Activated naive CD8-positive, alpha-beta T cell treated with anti-CD3 and anti-CD28 coated beads, Interleukin-2, amount 10 ng/mL, durations not matched to agents 7 days and 5 days (primary cell): ENCODE measurements at regions not wholly inside any gene's neighbourhood (a gene's known extent, or its start where the extent isn't known, plus 50 kb on each side); places are given as distances from the start of the nearest gene placed in this dataset.

ENCODE experiments used
- ATAC-seq: fragments of 150-1000 bp; cut with Tn5 transposase; one replicate; pipeline ENCODE4 v1.10.0; 2021; ENCODE audit warnings: low read depth, moderate library complexity
- POLR2A ChIA-PET: fragments of 350-600 bp; sonication (Branson Sonifier 250); formaldehyde crosslinking; loops from one replicate; lab custom pipeline; 2021; ENCODE audit warnings: antibody characterized with exemption; lab: Charles Lee
- DNase-seq: peaks from one replicate; pipeline ENCODE4 v3.0.0; 2021
- H3K27ac Mint-ChIP-seq: one replicate; pipeline ENCODE4 v1.8.0; 2022; ENCODE audit warnings: mild to moderate bottlenecking, mixed read lengths
- H3K27me3 Mint-ChIP-seq: one replicate; pipeline ENCODE4 v1.8.0; 2022; ENCODE audit warnings: mild to moderate bottlenecking, moderate library complexity, mixed read lengths
- H3K36me3 Mint-ChIP-seq: one replicate; pipeline ENCODE4 v1.8.0; 2021; ENCODE audit warnings: mild to moderate bottlenecking, mixed read lengths
- H3K4me1 Mint-ChIP-seq: one replicate; pipeline ENCODE4 v1.8.0; 2021; ENCODE audit warnings: mixed read lengths
- H3K4me3 Mint-ChIP-seq: one replicate; pipeline ENCODE4 v1.8.0; 2022; ENCODE audit warnings: mild to moderate bottlenecking, moderate library complexity, mixed read lengths
- H3K9me3 Mint-ChIP-seq: one replicate; pipeline ENCODE4 v1.8.0; 2021; ENCODE audit warnings: mixed read lengths

- H3K27ac Mint-ChIP-seq, result no peak overlapping the region
- peaks cover 3% of the 10 kb centered on the region for H3K9me3 Mint-ChIP-seq
- ATAC-seq, result no peak
- POLR2A ChIA-PET, result no interaction called here
- no peaks in the 10 kb centered on the region for H3K4me1 Mint-ChIP-seq
- H3K36me3 Mint-ChIP-seq, result no peaks in the 10 kb centered on the region
- DNase-seq, result no peak
- no peaks in the 10 kb centered on the region for H3K27me3 Mint-ChIP-seq
- H3K4me3 Mint-ChIP-seq, result no peak overlapping the region
Measured at GRCh38 chr5:2240118-2240904, 357.6 kb upstream of the IRX4 start.

DNA sequence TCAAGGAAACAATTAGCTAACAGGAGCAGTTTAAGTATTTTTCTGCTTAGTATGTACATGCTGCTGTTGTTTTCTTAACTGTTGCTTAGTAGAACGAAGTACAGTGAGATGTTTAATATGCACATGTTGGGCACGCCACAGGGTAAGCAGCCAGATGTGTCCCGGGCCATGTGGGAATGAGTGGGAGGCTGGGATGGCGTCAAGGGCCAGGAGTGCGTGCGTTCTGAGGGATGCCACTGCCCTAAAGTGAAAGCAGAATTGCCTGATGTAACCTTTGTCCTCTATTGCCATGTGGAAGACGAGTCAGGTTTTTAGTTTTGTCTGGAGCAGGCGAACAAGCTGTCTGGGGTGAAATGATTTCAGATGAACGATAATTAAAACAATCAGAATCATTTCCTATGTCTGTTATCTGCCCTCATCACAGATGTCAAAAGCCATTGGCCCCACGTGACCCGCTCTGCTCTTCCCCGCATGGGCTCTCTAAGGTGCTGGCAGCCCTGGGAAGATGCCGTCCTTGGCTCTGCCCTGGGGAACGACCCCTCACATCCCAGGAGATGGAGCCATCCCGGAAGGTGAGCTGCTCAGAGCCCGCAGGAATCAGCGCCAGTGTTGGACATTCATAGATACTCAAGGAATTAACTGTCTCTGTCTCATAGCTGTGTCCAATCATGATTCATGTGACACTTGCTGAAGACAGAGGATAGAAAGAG, 356.6 kb upstream of the IRX4 start:
- H3K27ac Mint-ChIP-seq, result no peak overlapping the region
- POLR2A ChIA-PET, result no interaction called here
- H3K36me3 Mint-ChIP-seq, result no peaks in the 10 kb centered on the region
- no peak overlapping the region for H3K4me3 Mint-ChIP-seq
- H3K4me1 Mint-ChIP-seq, result no peaks in the 10 kb centered on the region
- DNase-seq (no peak), ATAC-seq (no peak)
- H3K27me3 Mint-ChIP-seq, result no peaks in the 10 kb centered on the region
- H3K9me3 Mint-ChIP-seq, result peaks cover 8% of the 10 kb centered on the region

DNA sequence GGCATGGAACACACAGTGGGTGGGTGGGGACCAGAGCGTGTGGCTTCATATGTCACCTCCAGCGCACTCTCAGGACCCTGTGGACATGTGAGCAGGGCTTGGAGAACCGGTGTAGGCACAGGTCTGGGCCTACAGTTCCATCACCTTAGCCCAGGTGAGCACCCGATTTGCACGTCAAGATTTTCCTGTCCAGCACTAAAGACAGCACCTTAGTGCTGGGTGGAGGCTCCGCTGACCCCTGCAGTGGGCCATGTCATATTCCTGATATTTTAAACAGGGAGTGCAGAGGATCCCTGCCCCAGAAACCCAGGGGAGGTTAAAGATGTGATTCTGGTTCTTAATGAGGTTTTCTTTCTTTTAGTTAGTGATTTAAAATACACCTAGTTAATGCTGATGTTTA, 356.0 kb upstream of the IRX4 start:
- DNase-seq, result no peak
- ATAC-seq, result no peak
- no peak overlapping the region for H3K4me3 Mint-ChIP-seq
- no peaks in the 10 kb centered on the region for H3K4me1 Mint-ChIP-seq
- H3K36me3 Mint-ChIP-seq, result no peaks in the 10 kb centered on the region
- H3K27me3 Mint-ChIP-seq, result peaks cover 3% of the 10 kb centered on the region
- POLR2A ChIA-PET, result no interaction called here
- peaks cover 12% of the 10 kb centered on the region for H3K9me3 Mint-ChIP-seq
- H3K27ac Mint-ChIP-seq, result no peak overlapping the region

- ATAC-seq (no peak), DNase-seq (no peak)
- H3K27ac Mint-ChIP-seq, result no peak overlapping the region
- no peaks in the 10 kb centered on the region for H3K9me3 Mint-ChIP-seq
- H3K4me3 Mint-ChIP-seq, result no peak overlapping the region
- H3K36me3 Mint-ChIP-seq, result no peaks in the 10 kb centered on the region
- no peaks in the 10 kb centered on the region for H3K4me1 Mint-ChIP-seq
- peaks cover 12% of the 10 kb centered on the region for H3K27me3 Mint-ChIP-seq
- POLR2A ChIA-PET, result no interaction called here
Measured at GRCh38 chr5:2227433-2227832, 344.7 kb upstream of the IRX4 start.

DNA sequence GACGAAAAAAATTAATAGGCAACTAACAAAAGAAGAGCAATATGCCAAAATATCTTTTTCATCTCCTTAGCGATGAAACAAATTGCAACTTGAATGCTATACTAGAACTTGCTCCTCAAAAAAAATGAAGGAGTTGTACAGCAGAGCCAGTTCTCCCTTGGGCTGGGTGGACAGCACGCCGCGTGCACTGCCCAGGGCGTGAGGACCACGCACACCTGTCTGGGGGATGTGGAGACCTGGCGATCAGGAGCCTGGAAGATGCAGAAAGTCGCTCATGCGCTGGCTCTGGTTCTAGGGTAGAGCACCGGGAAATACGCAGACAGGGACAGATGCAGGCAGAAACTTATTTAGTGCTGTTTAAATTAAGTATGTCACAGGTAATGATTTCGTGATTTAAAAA, 342.0 kb upstream of the IRX4 start:
- peaks cover 9% of the 10 kb centered on the region for H3K27me3 Mint-ChIP-seq
- no peak overlapping the region for H3K27ac Mint-ChIP-seq
- ATAC-seq (no peak), DNase-seq (no peak)
- no peaks in the 10 kb centered on the region for H3K4me1 Mint-ChIP-seq
- H3K4me3 Mint-ChIP-seq, result no peak overlapping the region
- POLR2A ChIA-PET, result no interaction called here
- no peaks in the 10 kb centered on the region for H3K36me3 Mint-ChIP-seq
- H3K9me3 Mint-ChIP-seq, result no peaks in the 10 kb centered on the region

GRCh38 chr5:2223303-2223702, 340.6 kb upstream of the IRX4 start:
- Mint-ChIP-seq H3K36me3 (no peaks in the 10 kb centered on the region), H3K4me3 (no peak overlapping the region), H3K27me3 (peaks cover 6% of the 10 kb centered on the region), H3K27ac (no peak overlapping the region), H3K9me3 (no peaks in the 10 kb centered on the region), H3K4me1 (no peaks in the 10 kb centered on the region)
- POLR2A ChIA-PET, result no interaction called here
- no peak for ATAC-seq
- no peak for DNase-seq

GRCh38 chr5:2222246-2222992, 339.7 kb upstream of the IRX4 start:
- H3K27me3 Mint-ChIP-seq, result no peaks in the 10 kb centered on the region
- no peak overlapping the region for H3K4me3 Mint-ChIP-seq
- ATAC-seq, result no peak
- H3K36me3 Mint-ChIP-seq, result no peaks in the 10 kb centered on the region
- H3K27ac Mint-ChIP-seq, result no peak overlapping the region
- no peaks in the 10 kb centered on the region for H3K4me1 Mint-ChIP-seq
- no peak for DNase-seq
- POLR2A ChIA-PET, result no interaction called here
- H3K9me3 Mint-ChIP-seq, result no peaks in the 10 kb centered on the region

- Mint-ChIP-seq H3K27me3 (no peaks in the 10 kb centered on the region), H3K27ac (no peak overlapping the region), H3K9me3 (no peaks in the 10 kb centered on the region), H3K36me3 (no peaks in the 10 kb centered on the region), H3K4me3 (no peak overlapping the region), H3K4me1 (no peaks in the 10 kb centered on the region)
- POLR2A ChIA-PET, result no interaction called here
- ATAC-seq, result no peak
- no peak for DNase-seq
Measured at GRCh38 chr5:2221450-2221849, 338.7 kb upstream of the IRX4 start.

DNA sequence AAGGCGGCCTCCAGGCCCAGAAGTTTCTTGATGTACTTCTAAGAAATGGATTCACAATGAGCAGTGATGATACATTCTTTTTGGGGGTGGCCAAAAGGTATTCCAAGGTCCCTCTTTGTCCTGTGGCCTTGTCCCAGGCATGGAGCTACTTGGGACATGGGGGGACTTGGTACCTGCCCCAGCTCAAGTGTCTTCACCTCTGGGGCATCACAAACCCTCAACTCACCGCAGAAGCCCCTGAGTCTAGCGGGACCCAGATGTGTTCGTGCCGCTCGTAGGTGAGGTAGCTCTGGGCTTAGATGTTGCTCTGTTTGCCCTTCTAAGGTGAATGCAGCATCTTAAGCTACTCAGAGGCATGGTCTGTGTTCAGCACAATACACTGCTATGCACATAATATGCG, 338.0 kb upstream of the IRX4 start:
- POLR2A ChIA-PET, result no interaction called here
- ATAC-seq (no peak), DNase-seq (no peak)
- no peaks in the 10 kb centered on the region for H3K4me1 Mint-ChIP-seq
- no peaks in the 10 kb centered on the region for H3K27me3 Mint-ChIP-seq
- H3K36me3 Mint-ChIP-seq, result no peaks in the 10 kb centered on the region
- H3K9me3 Mint-ChIP-seq, result no peaks in the 10 kb centered on the region
- H3K27ac Mint-ChIP-seq, result no peak overlapping the region
- no peak overlapping the region for H3K4me3 Mint-ChIP-seq

DNA sequence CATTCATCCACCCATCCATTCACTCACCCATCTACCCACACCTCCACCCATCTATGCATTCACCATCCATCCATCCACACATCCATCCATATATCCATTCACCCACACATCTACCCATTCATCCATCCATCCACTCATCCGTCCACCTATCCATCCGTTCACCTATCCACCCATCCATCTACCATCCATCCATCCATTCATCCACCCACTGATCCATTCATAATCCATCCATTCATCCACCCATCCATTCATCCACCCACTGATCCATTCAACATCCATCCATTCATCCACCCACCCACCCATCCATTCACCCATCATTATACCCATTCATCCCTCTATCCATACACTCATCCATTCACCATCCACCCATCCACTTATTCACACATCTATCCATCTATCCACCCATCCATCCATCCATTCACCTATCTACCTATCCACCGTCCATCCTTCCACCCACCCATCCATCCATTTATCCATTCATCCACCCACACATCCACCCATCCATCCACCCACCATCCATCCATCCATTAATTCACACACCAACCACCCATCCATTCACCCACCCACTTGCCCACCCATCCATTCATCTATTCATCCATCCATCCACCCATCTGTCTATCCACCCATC, 336.5 kb upstream of the IRX4 start:
- no peaks in the 10 kb centered on the region for H3K27me3 Mint-ChIP-seq
- H3K27ac Mint-ChIP-seq, result no peak overlapping the region
- H3K4me3 Mint-ChIP-seq, result no peak overlapping the region
- no peaks in the 10 kb centered on the region for H3K36me3 Mint-ChIP-seq
- POLR2A ChIA-PET, result no interaction called here
- no peaks in the 10 kb centered on the region for H3K9me3 Mint-ChIP-seq
- ATAC-seq, result no peak
- no peaks in the 10 kb centered on the region for H3K4me1 Mint-ChIP-seq
- DNase-seq, result no peak

GRCh38 chr5:2217219-2217618, 334.5 kb upstream of the IRX4 start:
- no peaks in the 10 kb centered on the region for H3K27me3 Mint-ChIP-seq
- H3K36me3 Mint-ChIP-seq, result no peaks in the 10 kb centered on the region
- POLR2A ChIA-PET, result no interaction called here
- H3K4me1 Mint-ChIP-seq, result no peaks in the 10 kb centered on the region
- H3K9me3 Mint-ChIP-seq, result no peaks in the 10 kb centered on the region
- no peak overlapping the region for H3K4me3 Mint-ChIP-seq
- H3K27ac Mint-ChIP-seq, result no peak overlapping the region
- no peak for ATAC-seq
- DNase-seq, result no peak

GRCh38 chr5:2214910-2215590, 332.3 kb upstream of the IRX4 start:
- no peaks in the 10 kb centered on the region for H3K4me1 Mint-ChIP-seq
- ATAC-seq, result no peak
- H3K36me3 Mint-ChIP-seq, result no peaks in the 10 kb centered on the region
- H3K27ac Mint-ChIP-seq, result no peak overlapping the region
- POLR2A ChIA-PET, result no interaction called here
- no peaks in the 10 kb centered on the region for H3K9me3 Mint-ChIP-seq
- no peaks in the 10 kb centered on the region for H3K27me3 Mint-ChIP-seq
- no peak for DNase-seq
- no peak overlapping the region for H3K4me3 Mint-ChIP-seq

DNA sequence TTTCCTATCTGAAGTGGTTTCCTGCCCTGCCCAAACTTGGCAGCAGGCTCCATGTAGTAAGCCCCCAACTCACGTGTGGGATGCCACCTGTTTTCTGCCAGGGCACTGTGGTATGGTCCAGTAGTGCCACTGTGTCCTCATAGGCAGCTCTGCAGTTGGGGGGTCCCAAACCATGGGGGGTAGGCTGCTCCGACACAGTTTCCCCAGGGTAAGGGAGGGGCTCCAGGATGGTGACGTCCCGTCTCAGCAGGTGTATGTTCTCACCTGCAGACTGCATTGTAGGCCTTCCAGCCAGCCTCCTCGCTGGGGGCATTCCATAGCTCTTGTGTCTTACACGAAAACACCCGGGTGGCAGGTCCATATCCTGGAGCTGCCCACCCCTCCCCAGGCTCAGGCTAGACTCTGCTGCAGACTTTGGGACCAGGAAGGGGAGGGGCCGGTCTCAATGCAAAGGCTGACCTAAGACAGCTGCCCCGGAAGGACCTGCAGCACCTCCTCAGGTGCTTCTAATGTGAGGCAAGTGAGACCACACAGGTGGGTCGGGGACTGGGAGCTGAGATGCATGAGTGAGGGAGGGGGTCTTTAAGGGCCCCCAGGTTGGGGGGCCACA, 330.5 kb upstream of the IRX4 start:
- Mint-ChIP-seq H3K27ac (no peak overlapping the region), H3K4me1 (no peaks in the 10 kb centered on the region), H3K9me3 (no peaks in the 10 kb centered on the region), H3K4me3 (no peak overlapping the region), H3K36me3 (no peaks in the 10 kb centered on the region), H3K27me3 (no peaks in the 10 kb centered on the region)
- ATAC-seq, result no peak
- POLR2A ChIA-PET, result no interaction called here
- no peak for DNase-seq
